KG1 (cell line): ENCODE measurements at regions not wholly inside any gene's neighbourhood (a gene's known extent, or its start where the extent isn't known, plus 50 kb on each side); places are given as distances from the start of the nearest gene placed in this dataset.
"Not testable (repeated sequence)": the region's sequence is repeated elsewhere in the genome, so short reads cannot be mapped to it uniquely, and the experiment has no call there.

Source experiments
- DNase-seq: peaks from one replicate; lab custom pipeline; 2025; lab: John Stamatoyannopoulos, UW

DNA sequence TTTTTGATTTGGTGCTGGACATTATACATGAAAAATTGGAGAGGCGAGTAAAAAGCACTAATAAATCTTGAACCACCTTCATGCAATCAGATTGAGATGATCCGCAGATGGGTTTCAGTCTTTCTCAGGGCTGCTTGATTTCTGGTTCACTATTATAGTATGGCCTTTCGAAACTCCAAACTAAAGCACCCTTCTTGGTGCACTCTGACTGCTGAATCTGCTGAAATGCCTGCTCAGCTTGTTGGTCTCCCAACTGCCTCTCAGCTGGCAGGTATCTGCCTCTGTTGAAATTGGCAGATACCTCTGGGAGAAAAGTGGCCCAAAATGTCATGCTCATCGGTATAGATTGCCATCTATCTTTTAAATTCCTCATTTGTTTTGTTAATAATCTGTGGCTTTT, 102.5 kb upstream of the WIPF3 start:
- DNase-seq = not testable (repeated sequence)

DNA sequence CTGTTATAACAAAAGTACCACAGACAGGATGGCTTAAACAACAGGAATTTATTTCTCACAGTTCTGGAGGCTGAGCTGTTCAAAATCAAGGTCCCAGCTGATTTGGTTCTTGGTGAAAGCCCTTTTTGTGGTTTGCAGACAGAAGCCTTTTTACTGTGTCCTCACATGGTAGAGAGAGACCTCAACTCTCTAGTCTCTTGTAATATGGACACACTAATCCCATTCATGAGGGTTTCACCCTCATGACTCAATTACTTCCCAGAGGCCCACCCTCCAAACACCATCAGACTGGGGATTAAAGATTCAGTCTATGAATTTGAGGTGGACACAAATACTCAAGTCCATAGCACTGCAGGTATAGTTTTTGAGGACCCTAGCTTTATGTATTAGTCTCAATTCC, 97.3 kb upstream of the WIPF3 start:
- not testable (repeated sequence) for DNase-seq

DNA sequence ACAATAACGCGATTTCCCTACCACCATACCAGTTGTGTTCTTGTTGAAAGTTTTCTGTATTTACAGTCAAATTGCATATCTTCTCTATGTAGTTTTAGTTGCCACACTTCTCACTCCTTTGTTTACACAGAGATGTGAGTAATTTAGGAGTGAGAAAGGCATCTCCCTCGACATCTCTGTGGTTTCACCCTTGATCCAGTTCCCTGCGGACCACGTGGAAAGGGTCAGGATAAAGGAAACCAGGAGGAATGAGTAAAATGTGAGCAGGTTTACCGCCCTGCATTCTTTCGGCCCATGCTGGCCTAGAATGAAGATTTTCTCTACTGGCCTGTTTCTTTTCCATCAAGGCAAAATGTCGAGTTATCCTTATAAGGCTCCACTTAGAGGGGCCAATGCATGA, 83.2 kb upstream of the WIPF3 start:
- not testable (repeated sequence) for DNase-seq

DNA sequence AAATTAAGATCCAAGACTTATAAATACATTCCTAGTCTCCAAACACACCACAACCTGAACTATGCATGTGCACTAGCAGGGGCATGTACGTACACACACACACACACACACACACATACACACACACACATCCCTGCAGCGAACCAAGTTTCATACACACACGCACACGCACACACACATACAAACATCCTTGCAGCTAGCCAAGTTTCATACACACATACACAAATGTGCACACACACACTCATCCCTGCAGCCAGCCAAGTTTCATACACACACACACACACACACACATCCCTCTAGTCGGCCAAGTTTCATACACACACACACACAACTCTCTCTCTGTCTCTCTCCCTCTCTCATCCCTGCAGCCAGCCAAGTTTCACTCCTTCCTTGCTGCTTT, 82.7 kb upstream of the WIPF3 start:
- no peak for DNase-seq

DNA sequence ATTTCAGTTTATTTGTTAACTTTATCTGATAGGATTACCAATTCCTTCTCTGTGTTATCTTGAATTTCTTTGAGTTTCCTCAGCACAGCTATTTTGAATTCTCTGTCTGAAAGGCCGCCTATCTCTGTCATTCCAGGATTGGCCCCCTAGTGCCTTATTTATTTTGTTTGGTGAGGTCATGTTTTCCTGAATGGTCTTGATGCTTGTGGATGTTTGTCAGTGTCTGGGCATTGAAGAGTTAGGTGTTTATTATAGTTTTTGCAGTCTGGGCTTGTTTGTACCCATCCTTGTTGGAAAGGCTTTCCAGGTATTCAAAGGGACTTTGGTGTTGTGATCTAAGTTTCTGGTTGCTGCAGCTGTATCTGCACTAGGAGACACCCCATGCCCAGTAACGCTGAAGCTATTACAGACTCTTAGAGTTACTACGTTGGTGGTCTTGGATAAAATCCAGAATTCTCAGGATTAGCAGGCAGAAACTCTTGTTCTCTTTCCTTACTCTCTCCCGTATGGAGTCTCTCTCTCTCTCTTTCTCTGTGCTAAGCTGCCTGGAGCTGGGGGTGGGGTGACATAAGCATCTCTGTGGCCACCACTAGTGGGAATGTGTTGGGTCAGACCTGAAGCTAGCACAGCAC, 76.7 kb upstream of the WIPF3 start:
- DNase-seq = not testable (repeated sequence)

DNA sequence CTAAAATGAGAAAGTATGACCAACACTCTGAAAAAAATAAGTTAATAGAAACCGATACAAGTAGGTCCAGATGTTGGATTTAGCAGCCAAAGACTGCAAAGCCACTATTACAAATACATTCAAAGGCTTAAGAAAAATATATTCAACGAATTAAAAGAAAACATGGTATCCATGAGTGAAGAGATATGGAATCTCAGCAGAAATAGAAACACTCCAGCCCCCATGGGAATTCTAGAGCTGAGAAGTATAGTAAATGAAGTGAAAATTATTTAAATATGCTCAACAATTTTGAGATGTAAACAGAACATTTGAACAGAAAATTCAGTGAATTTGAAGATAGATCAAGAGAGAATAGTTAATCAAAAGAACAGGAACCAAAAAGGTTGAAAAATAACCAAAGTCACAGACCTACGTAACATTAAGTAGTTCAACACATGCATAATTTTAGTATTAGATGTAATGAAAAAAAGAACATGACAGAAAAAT, 72.0 kb upstream of the WIPF3 start:
- DNase-seq = no peak

DNA sequence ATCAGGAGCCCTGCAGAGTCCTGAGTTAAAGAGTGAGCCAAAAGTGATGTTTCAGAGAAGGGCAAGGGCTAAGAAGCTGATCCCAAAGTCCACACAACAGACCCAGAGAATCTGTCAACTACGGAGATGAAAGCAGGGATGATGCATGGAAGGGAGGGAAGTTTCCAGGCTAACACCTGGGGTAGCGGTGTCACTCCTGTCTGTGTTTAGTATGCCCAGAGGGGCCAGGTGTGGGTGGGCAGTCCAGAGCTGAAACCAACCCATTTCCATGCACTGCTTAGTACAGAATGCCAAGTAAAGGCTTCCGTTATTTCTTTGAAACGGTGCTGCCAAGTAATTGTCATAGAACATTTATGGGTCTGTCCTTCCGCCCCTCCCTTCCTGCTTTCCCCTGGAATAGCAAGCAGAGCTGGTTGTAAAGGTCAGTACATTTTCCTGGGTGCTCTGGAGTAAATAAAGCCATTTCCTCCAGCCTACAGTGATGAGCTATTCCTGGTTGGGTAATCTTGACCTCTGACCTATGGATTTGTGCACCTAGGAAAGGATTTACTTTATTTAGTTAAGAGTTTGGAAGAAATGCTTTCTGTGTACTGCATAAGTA, 58.6 kb upstream of the WIPF3 start:
- DNase-seq = not testable (repeated sequence)

DNA sequence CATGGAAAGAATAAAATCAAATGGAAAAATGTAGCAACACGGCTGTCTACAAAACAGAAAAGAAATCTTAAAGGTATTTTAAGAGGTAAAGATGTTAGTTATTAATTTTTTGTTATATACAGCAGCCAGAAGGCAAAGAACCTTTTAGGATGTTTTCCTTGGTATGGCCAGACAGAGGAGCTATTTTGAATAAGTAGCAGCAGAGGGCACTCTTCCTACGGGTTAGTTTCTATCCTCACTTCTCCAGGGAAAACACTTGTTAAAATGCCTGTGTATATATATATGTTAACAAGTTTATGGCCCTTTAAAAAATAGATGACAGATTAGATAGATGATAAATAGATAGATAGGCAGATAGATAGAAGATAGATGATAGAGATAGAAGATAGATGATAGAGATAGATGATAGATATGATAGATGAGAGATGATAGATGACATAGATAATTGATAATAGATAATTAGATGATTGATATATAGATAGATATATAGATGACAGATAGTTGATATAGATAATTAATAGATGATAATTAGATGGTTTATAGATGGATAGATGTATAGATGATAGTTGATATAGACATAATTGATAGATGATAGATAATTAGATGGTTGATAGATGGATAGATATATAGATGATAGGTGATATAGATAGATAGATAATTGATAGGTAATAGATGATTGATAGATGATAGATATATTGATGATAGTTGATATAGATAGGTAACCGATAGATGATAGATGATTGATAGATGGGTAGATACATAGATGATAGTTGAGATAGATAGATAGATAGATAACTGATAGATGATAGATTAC, 57.8 kb upstream of the WIPF3 start:
- DNase-seq = no peak

DNA sequence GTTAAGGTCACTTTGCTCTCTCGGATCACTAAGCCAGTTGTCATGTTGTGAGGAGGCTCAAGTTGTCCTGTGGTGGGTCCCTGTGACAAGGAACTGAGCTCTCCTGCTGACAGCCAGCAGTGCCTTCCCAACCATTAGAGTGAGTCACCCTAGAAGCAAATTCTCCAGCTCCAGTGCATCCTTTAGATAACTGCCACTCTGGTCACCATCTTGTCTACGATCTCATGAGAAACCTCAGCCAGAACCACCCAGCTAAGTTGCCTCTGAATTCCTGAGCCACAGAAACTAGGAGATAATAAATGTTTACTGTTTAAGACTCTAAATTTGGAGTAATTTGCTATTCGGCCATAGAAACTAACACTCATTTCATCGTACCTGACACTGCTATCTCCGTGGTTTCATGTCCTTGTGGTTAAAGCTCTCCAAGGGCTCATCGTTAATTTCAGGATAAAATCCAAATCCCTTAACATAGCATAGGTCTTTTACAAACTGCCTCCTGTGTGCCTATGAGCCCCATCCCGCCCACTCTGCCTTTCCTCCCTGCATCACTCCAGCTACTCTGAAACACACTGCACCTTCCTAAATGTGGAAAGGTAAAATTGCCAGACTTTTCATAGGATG, 56.5 kb upstream of the WIPF3 start:
- no peak for DNase-seq

DNA sequence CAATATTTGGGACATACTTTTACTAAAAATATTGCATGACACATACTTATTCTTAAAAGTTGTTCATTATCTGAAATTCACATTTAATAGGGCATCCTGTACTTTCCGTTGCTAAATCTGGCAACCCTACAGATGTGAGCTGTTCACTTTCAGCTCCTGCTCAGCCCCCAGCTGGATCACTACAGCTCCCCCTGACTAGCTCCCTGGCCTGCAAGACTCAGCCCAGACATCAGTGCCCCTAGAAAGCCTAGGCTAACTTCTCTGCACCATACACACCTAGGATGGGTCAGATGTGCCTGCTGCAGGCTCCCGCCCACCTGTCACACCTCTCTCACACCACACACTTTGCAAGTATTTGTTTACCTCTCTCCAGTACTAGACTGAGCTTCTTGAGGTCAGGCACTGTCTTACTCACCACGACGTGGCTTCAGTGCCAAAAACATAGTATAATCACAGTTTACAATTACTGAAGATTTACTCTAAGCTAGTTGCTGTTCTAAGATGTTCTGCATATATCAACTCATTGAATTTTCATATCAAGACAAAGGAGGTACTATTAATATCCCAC, 55.9 kb upstream of the WIPF3 start:
- not testable (repeated sequence) for DNase-seq

DNA sequence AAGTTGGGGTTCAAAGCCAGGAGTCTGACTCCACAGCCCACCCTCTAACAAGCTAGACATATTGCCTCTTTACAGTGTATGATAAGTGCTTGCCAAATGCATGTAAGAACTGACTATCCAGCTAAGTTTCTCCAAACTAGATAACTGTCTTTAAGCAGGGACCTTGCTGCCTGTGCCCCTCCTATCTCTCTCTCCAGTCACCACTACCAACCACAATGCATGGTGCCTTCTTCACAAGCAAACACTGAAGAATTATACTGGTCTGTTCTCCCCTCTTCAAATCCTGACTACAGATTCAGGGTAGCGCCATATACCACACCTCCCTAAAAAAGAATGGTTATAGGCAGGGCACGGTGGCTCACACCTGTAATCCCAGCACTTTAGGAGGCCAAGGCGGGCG, 55.3 kb upstream of the WIPF3 start:
- not testable (repeated sequence) for DNase-seq

DNA sequence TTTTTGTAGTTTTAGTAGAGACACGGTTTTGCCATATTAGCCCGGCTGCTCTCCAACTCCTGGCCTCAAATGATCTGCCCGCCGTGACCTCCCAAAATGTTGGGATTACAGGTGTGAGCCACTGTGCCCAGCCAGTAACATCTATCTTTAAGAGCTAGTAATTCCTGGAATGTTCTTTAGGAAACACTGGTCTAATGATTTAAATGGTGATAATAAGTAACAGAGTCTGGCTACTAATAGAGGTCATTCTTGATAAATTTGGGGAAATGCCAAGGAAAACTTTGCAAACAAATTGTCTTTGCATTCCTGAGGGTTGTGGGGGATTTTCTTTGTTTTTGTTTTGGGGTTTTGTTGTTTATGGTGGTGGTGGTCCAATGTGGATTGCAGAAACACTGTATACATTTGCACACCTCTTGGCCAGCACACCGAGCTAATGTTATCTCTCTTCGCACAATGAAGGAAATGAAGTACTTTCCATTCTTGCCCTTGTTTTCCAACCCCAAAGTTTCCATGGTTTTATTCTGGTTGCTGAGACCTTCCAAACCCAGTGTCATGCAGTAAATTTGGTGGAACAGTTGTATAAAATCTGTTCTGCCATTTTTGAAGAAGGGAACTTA, 51.3 kb upstream of the WIPF3 start:
- no peak for DNase-seq
